ENCODE measurements at regions not wholly inside any gene's neighbourhood (a gene's known extent, or its start where the extent isn't known, plus 50 kb on each side); places are given as distances from the start of the nearest gene placed in this dataset.
A peak's percentile ranks its signal among the peaks of the same experiment; 100 is the strongest.

- Histone ChIP-seq H3K9me3 (replicated peaks in 1 of 2; ENCODE audit: control insufficient read depth in 1 of 2, insufficient read depth in 1 of 2, low read length in 2 of 2) (no peaks in the 10 kb centered on the region), H3K4me2 (replicated peaks; ENCODE audit: extremely low read depth, low read length, poor library complexity, severe bottlenecking) (no peak overlapping the region), H2AFZ (ENCODE audit: insufficient read depth, low read depth, low read length, poor library complexity, severe bottlenecking) (no peak overlapping the region), H3K4me3 (replicated peaks in 1 of 3; ENCODE audit: low read depth in 2 of 3, low read length in 3 of 3) (no peak overlapping the region), H3K27ac (ENCODE audit: low read depth in 1 of 2, low read length in 2 of 2) (no peak overlapping the region), H3K36me3 (replicated peaks in 1 of 2; ENCODE audit: control insufficient read depth in 1 of 2, insufficient read depth in 2 of 2, low read length in 2 of 2) (no peaks in the 10 kb centered on the region), H3K4me1 (ENCODE audit: control insufficient read depth in 1 of 2, insufficient read depth in 2 of 2, low read length in 2 of 2) (no peaks in the 10 kb centered on the region), H3K27me3 (ENCODE audit: control insufficient read depth in 2 of 2, insufficient read depth in 2 of 2, low read length in 2 of 2) (no peaks in the 10 kb centered on the region), H3K9ac (ENCODE audit: insufficient read depth, low read length, poor library complexity, severe bottlenecking) (no peak overlapping the region), H4K20me1 (ENCODE audit: insufficient read depth, low read length) (no peaks in the 10 kb centered on the region), H3K79me2 (ENCODE audit: insufficient read depth, low read length) (no peaks in the 10 kb centered on the region)
- H3K4me3 Mint-ChIP-seq, result no peak overlapping the region
- intact Hi-C loops (cut with micrococcal nuclease), result no loop called here
- H3K9me3 Mint-ChIP-seq, result peaks cover 2 to 11% (median 5%) of the 10 kb centered on the region in 7 donors
- no peaks in the 10 kb centered on the region for H3K36me3 Mint-ChIP-seq
- TF ChIP-seq CTCF (IDR thresholded peaks at IDR 0.05), result no peak
- no peak for DNase-seq
- H3K4me1 Mint-ChIP-seq, result no peaks in the 10 kb centered on the region
- H3K27ac Mint-ChIP-seq, result no peak overlapping the region
- WGBS (ENCODE audit: insufficient coverage), result 100% methylated on average over 1 of the region's 2 CpGs
- peaks cover 0 to 3% (median 0%) of the 10 kb centered on the region in 3 donors for H3K27me3 Mint-ChIP-seq (ENCODE audit: low read depth in 3 of 3)
Measured at GRCh38 chr9:82090046-82090445, 101.5 kb downstream of the SPATA31D1 start.

DNA sequence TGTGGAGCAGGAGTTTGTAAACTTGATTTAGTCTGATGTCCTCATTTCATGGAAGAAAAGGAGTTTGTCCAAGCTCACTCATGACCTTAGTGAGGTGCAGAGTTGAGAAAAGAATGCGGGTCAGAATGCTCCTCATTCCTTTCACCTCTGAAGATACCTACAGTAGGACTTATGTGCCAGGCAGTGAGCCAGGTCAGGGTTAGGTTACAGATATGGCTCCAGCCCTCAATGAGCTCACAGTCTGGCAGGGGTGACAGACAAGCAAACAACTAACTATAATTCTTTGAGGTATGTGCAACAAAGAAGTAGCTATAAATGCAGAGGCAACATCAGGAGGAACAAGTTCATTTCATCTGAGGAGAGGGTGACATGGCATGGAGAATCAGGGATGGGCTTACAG lies 102.5 kb downstream of the SPATA31D1 start:
- Histone ChIP-seq H3K79me2 (ENCODE audit: insufficient read depth, low read length) (no peaks in the 10 kb centered on the region), H3K27ac (ENCODE audit: low read depth in 1 of 2, low read length in 2 of 2) (no peak overlapping the region), H4K20me1 (ENCODE audit: insufficient read depth, low read length) (no peaks in the 10 kb centered on the region), H3K27me3 (ENCODE audit: control insufficient read depth in 2 of 2, insufficient read depth in 2 of 2, low read length in 2 of 2) (no peaks in the 10 kb centered on the region), H3K36me3 (replicated peaks in 1 of 2; ENCODE audit: control insufficient read depth in 1 of 2, insufficient read depth in 2 of 2, low read length in 2 of 2) (no peaks in the 10 kb centered on the region), H3K9me3 (replicated peaks in 1 of 2; ENCODE audit: control insufficient read depth in 1 of 2, insufficient read depth in 1 of 2, low read length in 2 of 2) (no peaks in the 10 kb centered on the region), H3K4me3 (replicated peaks in 1 of 3; ENCODE audit: low read depth in 2 of 3, low read length in 3 of 3) (no peak overlapping the region), H3K4me2 (replicated peaks; ENCODE audit: extremely low read depth, low read length, poor library complexity, severe bottlenecking) (no peak overlapping the region), H3K9ac (ENCODE audit: insufficient read depth, low read length, poor library complexity, severe bottlenecking) (no peak overlapping the region), H2AFZ (ENCODE audit: insufficient read depth, low read depth, low read length, poor library complexity, severe bottlenecking) (no peak overlapping the region), H3K4me1 (ENCODE audit: control insufficient read depth in 1 of 2, insufficient read depth in 2 of 2, low read length in 2 of 2) (no peaks in the 10 kb centered on the region)
- peak overlapping the region in 1 of 7 donors; percentile 71 for H3K27ac Mint-ChIP-seq
- DNase-seq, result no peak
- H3K4me1 Mint-ChIP-seq, result no peaks in the 10 kb centered on the region
- intact Hi-C loops (cut with micrococcal nuclease), result no loop called here
- TF ChIP-seq CTCF (IDR thresholded peaks at IDR 0.05), result no peak
- peaks cover 1 to 11% (median 5%) of the 10 kb centered on the region in 7 donors for H3K9me3 Mint-ChIP-seq
- no peak overlapping the region for H3K4me3 Mint-ChIP-seq
- H3K36me3 Mint-ChIP-seq, result no peaks in the 10 kb centered on the region
- H3K27me3 Mint-ChIP-seq (ENCODE audit: low read depth in 3 of 3), result peaks cover 0 to 3% (median 0%) of the 10 kb centered on the region in 3 donors
- no CpG with 5 or more reads among the region's 1 CpG for WGBS (ENCODE audit: insufficient coverage)

Measured in CD14-positive monocyte (primary cell).